ENCODE measurements at regions not wholly inside any gene's neighbourhood (a gene's known extent, or its start where the extent isn't known, plus 50 kb on each side); places are given as distances from the start of the nearest gene placed in this dataset.

DNA sequence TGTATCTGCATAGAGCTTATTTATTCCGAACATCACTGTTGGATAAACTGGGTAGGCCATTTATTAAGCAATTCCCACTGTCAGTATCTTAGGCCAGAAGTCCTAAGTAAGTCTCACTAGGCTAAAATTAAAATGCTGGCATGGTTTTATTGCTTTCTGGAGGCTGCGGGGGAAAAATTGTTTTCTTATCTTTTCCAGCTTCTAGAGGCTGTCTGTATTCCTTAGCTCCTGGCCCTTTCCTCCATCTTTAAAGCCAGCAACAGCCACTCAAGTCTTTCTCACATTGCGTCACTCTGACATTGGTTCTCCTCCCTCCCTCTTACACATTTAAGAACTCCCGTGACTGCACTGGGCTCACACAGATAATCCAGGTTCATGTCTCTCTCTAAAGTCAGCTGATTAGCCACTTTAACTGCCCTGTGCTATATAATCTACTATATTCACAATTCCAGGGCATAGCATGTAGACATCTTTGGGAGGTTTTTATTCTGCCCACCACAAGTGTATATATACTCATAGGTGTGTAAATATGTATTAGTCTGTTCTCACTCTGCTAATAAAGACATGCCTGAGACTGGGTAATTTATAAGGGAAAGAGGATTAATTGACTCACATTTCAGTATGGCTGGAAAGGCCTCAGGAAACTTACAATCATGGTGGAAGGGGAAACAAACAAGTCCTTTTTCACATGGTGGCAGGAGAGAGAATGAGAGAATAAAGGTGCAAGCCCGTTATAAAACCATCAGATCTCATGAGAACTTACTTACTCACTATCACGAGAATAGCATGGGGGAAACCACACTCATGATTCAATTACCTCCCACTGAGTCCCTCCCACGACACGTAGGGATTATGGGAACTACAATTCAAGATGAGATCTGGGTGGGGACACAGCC, 113.5 kb upstream of the SLC7A14 start:
- Mint-ChIP-seq H3K9me3 (no peaks in the 10 kb centered on the region), H3K4me3 (no peak overlapping the region), H3K4me1 (no peaks in the 10 kb centered on the region), H3K27ac (no peak overlapping the region), H3K36me3 (no peaks in the 10 kb centered on the region), H3K27me3 (peaks cover 6 to 7% of the 10 kb centered on the region in 2 donors)
- H3K27me3 ChIP-seq (ENCODE audit: insufficient read depth, low read length, poor library complexity, severe bottlenecking), result no peaks in the 10 kb centered on the region
- H3K4me3 ChIP-seq (ENCODE audit: low read length), result no peak overlapping the region
- POLR2A ChIA-PET, result no interaction called here
- H3K9me3 ChIP-seq (ENCODE audit: low read length), result no peaks in the 10 kb centered on the region
- no peak overlapping the region for H3K27ac ChIP-seq (ENCODE audit: low read depth, low read length)
- H3K36me3 ChIP-seq (ENCODE audit: insufficient read depth, low read length), result no peaks in the 10 kb centered on the region
- no peak for DNase-seq
- CTCF ChIA-PET, result no interaction called here
- no peaks in the 10 kb centered on the region for H3K4me1 ChIP-seq (ENCODE audit: insufficient read depth, low read length)

DNA sequence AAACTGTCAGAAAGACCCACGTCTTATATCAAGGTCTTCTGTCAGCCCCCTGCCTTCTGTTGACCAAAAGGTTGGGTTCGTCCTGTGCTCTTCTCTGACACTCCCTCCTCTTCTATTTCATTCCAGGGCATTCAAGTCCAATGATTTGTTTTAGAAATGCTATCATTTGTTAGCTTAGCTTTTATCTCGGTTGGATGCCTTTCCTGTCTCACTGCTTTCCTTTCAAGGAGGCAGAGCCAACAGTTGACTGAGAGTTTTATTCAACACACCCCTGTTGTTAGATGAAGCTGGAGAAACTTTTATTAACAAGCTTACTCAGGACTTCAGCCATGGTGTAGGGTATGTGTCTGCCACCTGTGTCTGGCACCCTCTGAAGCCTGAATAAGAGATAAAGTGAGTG, 112.0 kb upstream of the SLC7A14 start:
- Histone ChIP-seq H3K27me3 (ENCODE audit: insufficient read depth, low read length, poor library complexity, severe bottlenecking) (no peaks in the 10 kb centered on the region), H3K9me3 (ENCODE audit: low read length) (no peaks in the 10 kb centered on the region), H3K4me3 (ENCODE audit: low read length) (no peak overlapping the region), H3K4me1 (ENCODE audit: insufficient read depth, low read length) (no peaks in the 10 kb centered on the region), H3K27ac (ENCODE audit: low read depth, low read length) (no peak overlapping the region), H3K36me3 (ENCODE audit: insufficient read depth, low read length) (no peaks in the 10 kb centered on the region)
- Mint-ChIP-seq H3K4me3 (no peak overlapping the region), H3K27me3 (peaks cover 5 to 9% of the 10 kb centered on the region in 2 donors), H3K27ac (no peak overlapping the region), H3K9me3 (no peaks in the 10 kb centered on the region), H3K36me3 (no peaks in the 10 kb centered on the region), H3K4me1 (no peaks in the 10 kb centered on the region)
- POLR2A ChIA-PET, result no interaction called here
- CTCF ChIA-PET, result no interaction called here
- no peak for DNase-seq

DNA sequence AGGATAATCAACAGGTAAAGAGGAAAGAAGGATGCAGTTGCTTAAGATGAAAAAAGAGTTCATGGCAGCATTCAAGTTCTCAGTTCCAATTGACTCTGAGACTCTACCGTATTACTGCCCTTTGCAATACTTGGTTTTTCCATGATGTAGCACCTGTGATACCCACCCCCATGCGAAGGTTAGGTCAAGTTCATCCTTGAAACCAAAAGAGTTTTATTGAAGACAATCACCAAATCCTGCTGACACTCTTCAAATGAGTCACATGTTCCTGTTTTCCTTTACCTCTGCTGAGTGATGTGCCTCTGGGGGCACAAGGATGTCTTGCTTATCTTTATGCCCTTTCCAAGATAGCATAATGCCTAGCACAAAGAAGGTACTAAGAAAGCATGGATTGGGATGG, 111.3 kb upstream of the SLC7A14 start:
- Histone ChIP-seq H3K4me1 (ENCODE audit: insufficient read depth, low read length) (no peaks in the 10 kb centered on the region), H3K36me3 (ENCODE audit: insufficient read depth, low read length) (no peaks in the 10 kb centered on the region), H3K4me3 (ENCODE audit: low read length) (no peak overlapping the region), H3K9me3 (ENCODE audit: low read length) (no peaks in the 10 kb centered on the region), H3K27ac (ENCODE audit: low read depth, low read length) (no peak overlapping the region), H3K27me3 (ENCODE audit: insufficient read depth, low read length, poor library complexity, severe bottlenecking) (no peaks in the 10 kb centered on the region)
- H3K27me3 Mint-ChIP-seq, result peaks cover under 1 to 9% of the 10 kb centered on the region in 2 donors
- H3K4me1 Mint-ChIP-seq, result no peaks in the 10 kb centered on the region
- H3K9me3 Mint-ChIP-seq, result no peaks in the 10 kb centered on the region
- POLR2A ChIA-PET, result no interaction called here
- CTCF ChIA-PET, result no interaction called here
- H3K4me3 Mint-ChIP-seq, result no peak overlapping the region
- no peak overlapping the region for H3K27ac Mint-ChIP-seq
- no peaks in the 10 kb centered on the region for H3K36me3 Mint-ChIP-seq
- no peak for DNase-seq

DNA sequence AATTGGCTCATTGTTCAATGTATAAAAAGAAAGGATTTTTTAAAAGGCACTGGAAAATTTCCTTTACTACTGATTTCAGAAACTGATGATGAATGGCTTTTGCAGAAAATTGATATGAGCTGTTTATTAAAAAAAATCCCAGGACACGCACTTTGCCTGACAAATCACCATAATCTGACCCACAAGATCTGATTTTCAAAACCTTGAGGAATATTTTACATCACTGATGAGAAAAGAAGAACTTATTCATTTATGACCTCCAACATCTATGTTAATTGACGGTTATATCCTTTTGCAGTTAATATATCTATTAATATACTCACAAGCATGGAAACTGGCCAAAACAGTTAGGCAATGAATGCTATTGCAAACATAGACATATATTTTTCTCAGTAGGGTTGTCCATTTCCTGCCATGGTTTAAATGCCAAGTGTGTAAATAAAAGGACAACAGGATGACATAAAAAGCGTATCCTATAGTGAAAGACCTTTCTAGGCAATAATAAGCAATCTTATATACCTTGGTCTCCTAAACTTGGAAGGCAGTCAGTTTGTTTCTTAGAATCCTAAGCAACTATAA, 109.7 kb upstream of the SLC7A14 start:
- no peak overlapping the region for H3K27ac ChIP-seq (ENCODE audit: low read depth, low read length)
- Mint-ChIP-seq H3K36me3 (no peaks in the 10 kb centered on the region), H3K27me3 (peaks cover 0 to 9% of the 10 kb centered on the region in 2 donors), H3K4me1 (no peaks in the 10 kb centered on the region), H3K27ac (no peak overlapping the region), H3K9me3 (no peaks in the 10 kb centered on the region), H3K4me3 (no peak overlapping the region)
- POLR2A ChIA-PET, result no interaction called here
- no peaks in the 10 kb centered on the region for H3K27me3 ChIP-seq (ENCODE audit: insufficient read depth, low read length, poor library complexity, severe bottlenecking)
- H3K4me1 ChIP-seq (ENCODE audit: insufficient read depth, low read length), result no peaks in the 10 kb centered on the region
- no peaks in the 10 kb centered on the region for H3K9me3 ChIP-seq (ENCODE audit: low read length)
- CTCF ChIA-PET, result no interaction called here
- no peaks in the 10 kb centered on the region for H3K36me3 ChIP-seq (ENCODE audit: insufficient read depth, low read length)
- no peak overlapping the region for H3K4me3 ChIP-seq (ENCODE audit: low read length)
- no peak for DNase-seq

DNA sequence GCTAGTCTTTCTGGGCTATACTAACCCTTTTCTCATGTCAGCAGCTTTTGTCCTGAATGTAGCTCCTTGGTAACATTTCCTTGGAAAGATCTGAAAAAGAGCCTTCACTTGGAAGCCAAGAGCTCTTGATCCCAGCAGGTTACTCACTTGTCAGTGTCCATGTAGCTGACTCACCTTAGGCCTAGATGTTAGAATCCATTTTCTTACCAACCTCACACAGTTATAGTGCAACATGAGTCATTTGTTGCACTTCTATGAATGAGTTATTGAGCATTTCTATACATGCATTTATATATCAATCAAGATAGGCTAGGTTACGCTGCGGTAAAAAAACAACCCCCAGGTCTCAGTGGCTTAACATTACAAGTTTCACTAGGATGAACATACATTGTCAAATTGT, 106.8 kb upstream of the SLC7A14 start:
- DNase-seq, result no peak
- no peak overlapping the region for H3K27ac ChIP-seq (ENCODE audit: low read depth, low read length)
- no peaks in the 10 kb centered on the region for H3K36me3 ChIP-seq (ENCODE audit: insufficient read depth, low read length)
- H3K4me1 ChIP-seq (ENCODE audit: insufficient read depth, low read length), result no peaks in the 10 kb centered on the region
- ChIA-PET POLR2A (no interaction called here), CTCF (no interaction called here)
- no peaks in the 10 kb centered on the region for H3K9me3 ChIP-seq (ENCODE audit: low read length)
- no peaks in the 10 kb centered on the region for H3K9me3 Mint-ChIP-seq
- H3K4me3 ChIP-seq (ENCODE audit: low read length), result no peak overlapping the region
- no peak overlapping the region for H3K27ac Mint-ChIP-seq
- H3K4me3 Mint-ChIP-seq, result no peak overlapping the region
- H3K36me3 Mint-ChIP-seq, result no peaks in the 10 kb centered on the region
- peaks cover 0 to 9% of the 10 kb centered on the region in 2 donors for H3K27me3 Mint-ChIP-seq
- no peaks in the 10 kb centered on the region for H3K4me1 Mint-ChIP-seq
- H3K27me3 ChIP-seq (ENCODE audit: insufficient read depth, low read length, poor library complexity, severe bottlenecking), result no peaks in the 10 kb centered on the region

DNA sequence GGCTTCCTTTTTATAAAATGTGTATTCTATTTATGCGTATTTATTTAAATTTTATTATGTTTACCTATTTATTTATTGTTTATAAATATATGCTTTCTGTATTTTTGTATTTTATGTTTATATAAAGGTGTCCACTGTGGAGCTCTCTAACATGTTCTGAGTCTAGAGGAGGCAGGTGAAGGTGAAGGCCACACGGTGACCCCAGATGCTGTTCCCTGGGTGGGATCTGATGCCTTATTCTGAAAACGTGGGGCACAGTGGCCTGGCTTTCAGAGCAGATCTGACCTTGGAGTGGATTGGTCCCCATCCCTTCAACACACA, 104.7 kb upstream of the SLC7A14 start:
- no peak overlapping the region for H3K27ac ChIP-seq (ENCODE audit: low read depth, low read length)
- no peak overlapping the region for H3K4me3 ChIP-seq (ENCODE audit: low read length)
- no peaks in the 10 kb centered on the region for H3K9me3 ChIP-seq (ENCODE audit: low read length)
- no peaks in the 10 kb centered on the region for H3K4me1 ChIP-seq (ENCODE audit: insufficient read depth, low read length)
- ChIA-PET CTCF (no interaction called here), POLR2A (no interaction called here)
- Mint-ChIP-seq H3K27ac (no peak overlapping the region), H3K9me3 (no peaks in the 10 kb centered on the region), H3K36me3 (no peaks in the 10 kb centered on the region), H3K27me3 (peaks cover 0 to 2% of the 10 kb centered on the region in 2 donors), H3K4me3 (no peak overlapping the region), H3K4me1 (no peaks in the 10 kb centered on the region)
- no peaks in the 10 kb centered on the region for H3K27me3 ChIP-seq (ENCODE audit: insufficient read depth, low read length, poor library complexity, severe bottlenecking)
- no peaks in the 10 kb centered on the region for H3K36me3 ChIP-seq (ENCODE audit: insufficient read depth, low read length)
- no peak for DNase-seq

DNA sequence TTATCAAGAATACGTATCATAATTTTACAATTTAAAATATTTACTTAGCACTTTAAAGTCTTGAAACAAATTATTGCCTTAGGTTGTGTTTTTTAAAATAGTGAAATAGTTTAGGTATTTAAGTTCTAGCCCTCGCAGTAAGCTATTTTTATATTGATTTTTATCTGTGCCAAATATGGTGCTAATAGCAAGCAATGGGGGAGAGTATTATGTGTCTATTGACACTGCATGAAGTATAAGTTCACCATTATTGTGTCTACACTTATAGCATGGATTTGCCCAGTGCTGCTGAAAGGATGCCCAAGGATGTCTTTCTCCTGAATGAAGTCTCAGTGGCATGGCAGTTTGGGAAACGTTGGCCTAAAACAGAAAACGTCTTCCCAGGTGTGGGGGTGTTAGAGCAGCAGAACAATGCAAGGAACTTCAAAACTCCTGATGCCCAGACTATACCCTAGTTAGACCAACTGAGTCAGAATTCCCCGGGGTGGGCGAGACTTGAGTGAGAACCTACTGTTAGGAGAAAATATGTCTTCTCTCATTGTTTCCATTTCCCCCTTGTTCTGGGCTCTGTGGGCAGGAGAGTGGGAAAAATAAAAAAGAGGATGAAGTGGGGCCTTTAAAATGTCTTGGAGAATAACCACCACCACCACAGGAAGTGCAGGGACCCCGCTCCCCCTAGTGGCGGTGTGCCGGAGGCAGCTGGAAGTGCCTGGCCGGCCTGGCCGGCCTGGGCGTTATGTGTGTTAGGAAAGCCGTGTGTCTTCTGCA, 104.2 kb upstream of the SLC7A14 start:
- H3K27ac Mint-ChIP-seq, result peak overlapping the region in 1 of 8 donors; percentile 21

DNA sequence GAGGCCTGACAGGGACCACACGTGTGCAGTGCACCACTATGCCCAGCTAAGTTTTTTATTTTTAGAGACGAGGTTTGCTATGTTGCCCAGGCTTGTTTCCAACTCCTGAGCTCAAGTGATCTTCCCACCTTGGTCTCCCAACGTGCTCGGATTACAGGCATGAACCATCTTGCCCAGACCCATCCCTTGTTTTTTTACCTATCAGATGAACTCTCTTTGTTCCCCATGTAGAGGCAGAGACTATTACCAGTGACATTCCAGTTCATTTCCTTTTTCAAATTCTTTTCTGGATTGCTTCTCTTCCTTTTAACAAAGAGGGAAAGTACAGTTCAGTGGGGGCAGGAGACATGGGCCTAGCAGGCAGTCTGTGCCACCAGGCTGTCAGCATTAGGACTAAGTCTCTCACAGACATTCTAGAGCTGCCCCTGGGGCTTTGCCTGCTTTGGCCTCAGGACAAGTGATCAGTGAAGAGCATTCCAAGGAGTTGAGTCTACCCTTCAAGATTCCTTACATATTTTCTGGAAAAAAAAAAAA, 103.5 kb upstream of the SLC7A14 start:
- no peaks in the 10 kb centered on the region for H3K9me3 Mint-ChIP-seq
- H3K4me3 ChIP-seq (ENCODE audit: low read length), result no peak overlapping the region
- H3K27ac Mint-ChIP-seq, result no peak overlapping the region
- H3K36me3 Mint-ChIP-seq, result no peaks in the 10 kb centered on the region
- no peak overlapping the region for H3K4me3 Mint-ChIP-seq
- no peak overlapping the region for H3K27ac ChIP-seq (ENCODE audit: low read depth, low read length)
- no peaks in the 10 kb centered on the region for H3K4me1 ChIP-seq (ENCODE audit: insufficient read depth, low read length)
- no peaks in the 10 kb centered on the region for H3K4me1 Mint-ChIP-seq
- no peak for DNase-seq
- no peaks in the 10 kb centered on the region for H3K9me3 ChIP-seq (ENCODE audit: low read length)
- CTCF ChIA-PET, result no interaction called here
- H3K36me3 ChIP-seq (ENCODE audit: insufficient read depth, low read length), result no peaks in the 10 kb centered on the region
- peaks cover 0 to 2% of the 10 kb centered on the region in 2 donors for H3K27me3 Mint-ChIP-seq
- POLR2A ChIA-PET, result no interaction called here
- no peaks in the 10 kb centered on the region for H3K27me3 ChIP-seq (ENCODE audit: insufficient read depth, low read length, poor library complexity, severe bottlenecking)

More for the DNA sequence above, 104.2 kb upstream of the SLC7A14 start:
- Mint-ChIP-seq H3K4me1 (no peaks in the 10 kb centered on the region), H3K27me3 (peaks cover 0 to 2% of the 10 kb centered on the region in 2 donors), H3K4me3 (no peak overlapping the region), H3K9me3 (no peaks in the 10 kb centered on the region), H3K36me3 (no peaks in the 10 kb centered on the region)
- no peaks in the 10 kb centered on the region for H3K27me3 ChIP-seq (ENCODE audit: insufficient read depth, low read length, poor library complexity, severe bottlenecking)
- POLR2A ChIA-PET, result no interaction called here
- CTCF ChIA-PET, result no interaction called here
- no peaks in the 10 kb centered on the region for H3K9me3 ChIP-seq (ENCODE audit: low read length)
- H3K36me3 ChIP-seq (ENCODE audit: insufficient read depth, low read length), result no peaks in the 10 kb centered on the region
- DNase-seq, result peak in 3 of 5 donors; percentile 6 to 48 (median 20)
- no peaks in the 10 kb centered on the region for H3K4me1 ChIP-seq (ENCODE audit: insufficient read depth, low read length)
- no peak overlapping the region for H3K4me3 ChIP-seq (ENCODE audit: low read length)
- H3K27ac ChIP-seq (ENCODE audit: low read depth, low read length), result no peak overlapping the region
